Epidermal melanocyte (primary cell): ENCODE measurements at regions not wholly inside any gene's neighbourhood (a gene's known extent, or its start where the extent isn't known, plus 50 kb on each side); places are given as distances from the start of the nearest gene placed in this dataset.

Experiments
- DNase-seq: peaks from one replicate; pipeline ENCODE4 v3.0.0; 2011; ENCODE audit warnings: low spot score; ENCODE audit not compliant: insufficient read length

- DNase-seq = no peak
These were observed 236.3 kb upstream of the AGAP1 start for GRCh38 chr2:235257590-235257989.

- no peak for DNase-seq
These were observed 231.1 kb upstream of the AGAP1 start for GRCh38 chr2:235262750-235263149.

- DNase-seq = peak; percentile 80
These were observed 230.4 kb upstream of the AGAP1 start for GRCh38 chr2:235263205-235264120.

- DNase-seq = no peak
These were observed 229.7 kb upstream of the AGAP1 start for GRCh38 chr2:235264121-235264493.

GRCh38 chr2:235264512-235264911 lies 229.3 kb upstream of the AGAP1 start:
- DNase-seq = no peak

- no peak for DNase-seq
These were observed 228.4 kb upstream of the AGAP1 start for GRCh38 chr2:235265348-235265965.

GRCh38 chr2:235267251-235267650 lies 226.6 kb upstream of the AGAP1 start:
- no peak for DNase-seq

GRCh38 chr2:235268535-235268934 lies 225.3 kb upstream of the AGAP1 start:
- DNase-seq = peak; percentile 29

GRCh38 chr2:235270291-235270690 lies 223.6 kb upstream of the AGAP1 start:
- DNase-seq = no peak

- no peak for DNase-seq
These were observed 222.9 kb upstream of the AGAP1 start for GRCh38 chr2:235270956-235271355.

GRCh38 chr2:235271936-235272335 lies 221.9 kb upstream of the AGAP1 start:
- DNase-seq = no peak

- DNase-seq = no peak
These were observed 219.8 kb upstream of the AGAP1 start for GRCh38 chr2:235274023-235274422.

- DNase-seq = no peak
These were observed 216.4 kb upstream of the AGAP1 start for GRCh38 chr2:235277485-235277884.

- DNase-seq = no peak
These were observed 215.0 kb upstream of the AGAP1 start for GRCh38 chr2:235278771-235279355.

- no peak for DNase-seq
These were observed 213.9 kb upstream of the AGAP1 start for GRCh38 chr2:235279965-235280364.

GRCh38 chr2:235283246-235283645 lies 210.6 kb upstream of the AGAP1 start:
- DNase-seq = no peak

- no peak for DNase-seq
These were observed 207.0 kb upstream of the AGAP1 start for GRCh38 chr2:235286622-235287374.

GRCh38 chr2:235287375-235287733 lies 206.5 kb upstream of the AGAP1 start:
- no peak for DNase-seq

GRCh38 chr2:235291461-235291860 lies 202.4 kb upstream of the AGAP1 start:
- DNase-seq = no peak

- DNase-seq = no peak
These were observed 200.8 kb upstream of the AGAP1 start for GRCh38 chr2:235293061-235293460.

- no peak for DNase-seq
These were observed 198.0 kb upstream of the AGAP1 start for GRCh38 chr2:235295831-235296230.
